Kidney (tissue), 13 donors: ENCODE measurements at regions not wholly inside any gene's neighbourhood (a gene's known extent, or its start where the extent isn't known, plus 50 kb on each side); places are given as distances from the start of the nearest gene placed in this dataset.

Experiments used
- DNase-seq, 5 donors: peaks; one replicate each; pipeline ENCODE4 v3.0.0-alpha.2; 2013 to 2020
- FAIRE-seq: peaks from 2 replicates; lab custom pipeline; 2012; peaks lifted over from hg19 to GRCh38; lab: Jason Lieb, UNC
- H3K27ac ChIP-seq, 2 donors: one replicate each; pipeline ENCODE4 v1.7.0; 2013; ENCODE audit warnings: low read depth in 2 of 2, low read length in 2 of 2, inconsistent platforms in 1 of 2
- H3K27me3 ChIP-seq: one replicate; pipeline ENCODE4 v1.7.1; 2013; ENCODE audit warnings: low read length, inconsistent platforms; ENCODE audit not compliant: control insufficient read depth, insufficient read depth
- H3K36me3 ChIP-seq, 3 donors: one replicate each; pipeline versions ENCODE4 v1.7.0 to v1.7.1; 2013; ENCODE audit warnings: low read length in 3 of 3, control low read depth in 1 of 3, inconsistent platforms in 1 of 3; ENCODE audit not compliant: insufficient read depth in 3 of 3, control insufficient read depth in 2 of 3
- H3K4me1 ChIP-seq, 3 donors: one replicate each; pipeline versions ENCODE4 v1.7.0 to v1.7.1; 2013; ENCODE audit warnings: low read length in 3 of 3, inconsistent platforms in 1 of 3, low read depth in 1 of 3; ENCODE audit not compliant: control insufficient read depth in 2 of 3, insufficient read depth in 2 of 3
- H3K4me3 ChIP-seq, 3 donors: one replicate each; pipeline versions ENCODE4 v1.7.0 to v1.8.1; 2013; ENCODE audit warnings: low read length in 3 of 3, control low read depth in 1 of 3, inconsistent platforms in 1 of 3
- H3K9ac ChIP-seq, 3 donors: one replicate each; pipeline versions ENCODE4 v1.7.0 to v1.7.1; 2013; ENCODE audit warnings: low read length in 3 of 3, control low read depth in 1 of 3, inconsistent platforms in 1 of 3
- H3K9me3 ChIP-seq, 3 donors: one replicate each; pipeline versions ENCODE4 v1.7.0 to v1.7.1; 2013; ENCODE audit warnings: low read length in 3 of 3, control low read depth in 1 of 3, inconsistent platforms in 1 of 3; ENCODE audit not compliant: control insufficient read depth in 2 of 3, insufficient read depth in 1 of 3
- CTCF ChIP-seq: IDR thresholded peaks from 3 replicates; pipeline ENCODE4 v1.5.1; 2012; ENCODE audit warnings: mild to moderate bottlenecking, moderate library complexity, borderline replicate concordance; ENCODE audit not compliant: insufficient read depth; ENCODE audit errors: extremely low read depth
- intact Hi-C: fragments of 100-400 bp; cut with DNase I; formaldehyde crosslinking; loops from one replicate; pipeline ENCODE4 v1.11.1; 2022
- donor health status: control.
- donor health status: control.
- donor health status: control.
- donor health status: control.
- donor health status: control.
- donor health status: DM: yes; HTN: yes; CAD: no.
- donor health status: Normal renal cell carcinoma (clear cell type).

GRCh38 chr2:2998971-2999370 lies 378.6 kb downstream of the EIPR1 start:
- intact Hi-C loops: no loop called here
- no peak for TF ChIP-seq CTCF

GRCh38 chr2:2993172-2993692 lies 384.4 kb downstream of the EIPR1 start:
- no peak for FAIRE-seq
- TF ChIP-seq CTCF: no peak

More at GRCh38 chr2:2998971-2999370, 378.6 kb downstream of the EIPR1 start:
- Histone ChIP-seq H3K36me3 (no peaks in the 10 kb centered on the region), H3K9me3 (no peaks in the 10 kb centered on the region), H3K27me3 (no peaks in the 10 kb centered on the region), H3K9ac (no peak overlapping the region), H3K27ac (no peak overlapping the region), H3K4me1 (no peaks in the 10 kb centered on the region), H3K4me3 (no peak overlapping the region)
- DNase-seq: no peak
- FAIRE-seq: no peak

GRCh38 chr2:2992634-2993033 lies 385.0 kb downstream of the EIPR1 start:
- no peak overlapping the region for H3K27ac ChIP-seq
- no peaks in the 10 kb centered on the region for H3K27me3 ChIP-seq
- peaks cover 0 to 5% (median 4%) of the 10 kb centered on the region in 3 donors for H3K9me3 ChIP-seq
- no peak overlapping the region for H3K4me3 ChIP-seq
- FAIRE-seq: no peak
- no peak for DNase-seq
- TF ChIP-seq CTCF: no peak
- H3K36me3 ChIP-seq: no peaks in the 10 kb centered on the region
- H3K4me1 ChIP-seq: no peaks in the 10 kb centered on the region
- H3K9ac ChIP-seq: no peak overlapping the region
- intact Hi-C loops: no loop called here

More at GRCh38 chr2:2993172-2993692, 384.4 kb downstream of the EIPR1 start:
- no peak for DNase-seq
- Histone ChIP-seq H3K9ac (no peak overlapping the region), H3K4me3 (no peak overlapping the region), H3K9me3 (peaks cover 0 to 5% (median 1%) of the 10 kb centered on the region in 3 donors), H3K27me3 (no peaks in the 10 kb centered on the region), H3K27ac (no peak overlapping the region), H3K36me3 (no peaks in the 10 kb centered on the region), H3K4me1 (no peaks in the 10 kb centered on the region)
- intact Hi-C loops: no loop called here

GRCh38 chr2:2985020-2985419 lies 392.6 kb downstream of the EIPR1 start:
- H3K9ac ChIP-seq: no peak overlapping the region
- no peaks in the 10 kb centered on the region for H3K27me3 ChIP-seq
- TF ChIP-seq CTCF: no peak
- H3K9me3 ChIP-seq: peaks cover 0 to 5% (median 4%) of the 10 kb centered on the region in 3 donors
- H3K4me3 ChIP-seq: no peak overlapping the region
- no peak for FAIRE-seq
- no peaks in the 10 kb centered on the region for H3K4me1 ChIP-seq
- DNase-seq: no peak
- H3K36me3 ChIP-seq: no peaks in the 10 kb centered on the region
- no peak overlapping the region for H3K27ac ChIP-seq
- intact Hi-C loops: no loop called here
